ENCODE measurements at regions not wholly inside any gene's neighbourhood (a gene's known extent, or its start where the extent isn't known, plus 50 kb on each side); places are given as distances from the start of the nearest gene placed in this dataset.

- Histone ChIP-seq H2BK120ac (ENCODE audit: low read depth, low read length) (no peak overlapping the region), H2AFZ (replicated peaks; ENCODE audit: low read length, poor library complexity) (no peak overlapping the region), H4K91ac (ENCODE audit: insufficient read depth, low read depth, low read length) (no peak overlapping the region), H3K14ac (replicated peaks; ENCODE audit: low read depth, low read length) (no peak overlapping the region), H3K79me1 (ENCODE audit: low read depth in 1 of 2, low read length in 2 of 2) (no peaks in the 10 kb centered on the region), H2BK5ac (ENCODE audit: low read depth, low read length, poor library complexity, severe bottlenecking) (no peak overlapping the region), H2AK5ac (ENCODE audit: low read depth, low read length) (no peak overlapping the region), H3K27me3 (ENCODE audit: control insufficient read depth, insufficient read depth, low read length) (no peaks in the 10 kb centered on the region; the same call in 1 of the 2 replicates), H3K4ac (ENCODE audit: low read depth, low read length) (no peak overlapping the region), H3K9ac (ENCODE audit: low read depth, low read length) (no peak overlapping the region), H4K20me1 (ENCODE audit: insufficient read depth, low read length) (no peaks in the 10 kb centered on the region), H2BK20ac (ENCODE audit: low read depth, low read length) (no peak overlapping the region), H4K5ac (ENCODE audit: low read depth, low read length) (no peak overlapping the region), H3K4me3 (ENCODE audit: insufficient read depth, low read depth, low read length) (no peak overlapping the region), H3K9me1 (ENCODE audit: insufficient read depth, low read length) (no peaks in the 10 kb centered on the region), H2BK15ac (ENCODE audit: low read depth, low read length) (no peak overlapping the region), H3K18ac (ENCODE audit: low read depth, low read length) (no peak overlapping the region), H3K27ac (ENCODE audit: insufficient read depth, low read length) (no peak overlapping the region), H3K4me1 (ENCODE audit: control insufficient read depth, insufficient read depth, low read length) (no peaks in the 10 kb centered on the region), H3K23ac (ENCODE audit: low read depth, low read length) (no peak overlapping the region), H3K36me3 (ENCODE audit: control insufficient read depth, insufficient read depth, low read length) (no peaks in the 10 kb centered on the region), H4K8ac (ENCODE audit: low read depth in 2 of 2, low read length in 2 of 2) (no peak overlapping the region), H2AK9ac (replicated peaks; ENCODE audit: low read depth, low read length, poor library complexity) (no peak overlapping the region), H3K56ac (ENCODE audit: extremely low read depth, insufficient read depth, low read length) (no peak overlapping the region), H3K9me3 (ENCODE audit: control insufficient read depth, insufficient read depth, low read length) (peaks cover 2% of the 10 kb centered on the region; the same call in 1 of the 2 replicates), H3K4me2 (ENCODE audit: low read depth, low read length) (no peak overlapping the region)
- dilution Hi-C loops (cut with HindIII; ENCODE audit: low sequenced_read_pairs, unreplicated experiment): no loop called here
- ChIA-PET CTCF (no interaction called here), POLR2A (ENCODE audit: unreplicated experiment) (no interaction called here)
- TF ChIP-seq MAFK (IDR thresholded peaks at IDR 0.05; ENCODE audit: low read depth, low read length) (no peak), BHLHE40 (IDR thresholded peaks at IDR 0.05; ENCODE audit: low read depth, low read length) (no peak)
- DNase-seq: no peak
- BruUV-seq (replicated peaks): no TSS peak
- in situ Hi-C loops (cut with MboI; ENCODE audit: low sequenced_read_pairs): no loop called here
- no CpG with 5 or more reads among the region's 5 CpGs for WGBS, 2 experiments (ENCODE audit: extremely low coverage in 2 of 2, insufficient read length in 1 of 2)
- intact Hi-C loops (cut with micrococcal nuclease): no loop called here
- ATAC-seq (ENCODE audit: low read depth): no peak
These were observed 82.2 kb upstream of the SLC22A16 start for GRCh38 chr6:110558575-110558974.
